Ovary (tissue), 7 donors: ENCODE measurements at regions not wholly inside any gene's neighbourhood (a gene's known extent, or its start where the extent isn't known, plus 50 kb on each side); places are given as distances from the start of the nearest gene placed in this dataset.

Experiments used
- DNase-seq, 5 donors: peaks; one replicate each; pipeline ENCODE4 v3.0.0-alpha.2; 2019 to 2020
- H3K27ac ChIP-seq, 2 donors: fragments of 200-600 bp; one replicate each; pipeline versions ENCODE4 v1.5.1 to v1.8.0; 2019 to 2022
- H3K27me3 ChIP-seq: fragments of 200-600 bp; one replicate; pipeline ENCODE4 v1.8.0; 2022
- H3K36me3 ChIP-seq: fragments of 200-600 bp; sonication (generic); one replicate; pipeline ENCODE4 v1.5.1; 2019
- H3K4me1 ChIP-seq: one replicate; pipeline ENCODE4 v1.8.1; 2013; ENCODE audit warnings: mild to moderate bottlenecking, moderate library complexity; ENCODE audit not compliant: insufficient read depth
- H3K4me3 ChIP-seq: fragments of 200-600 bp; sonication (generic); one replicate; pipeline ENCODE4 v1.5.1; 2017
- H3K9me3 ChIP-seq, 2 donors: fragments of 200-600 bp in 1 of 2; sonication (generic) in 1 of 2; one replicate each; pipeline versions ENCODE4 v1.5.1 to v1.8.1; 2013 to 2019; ENCODE audit warnings: mild to moderate bottlenecking in 1 of 2, moderate library complexity in 1 of 2
- CTCF ChIP-seq, 3 donors: fragments of 450-650 bp in 2 of 3; fragments of 200-600 bp in 1 of 3; IDR thresholded peaks; one replicate each; pipeline versions ENCODE4 v1.5.1 to v1.8.0; 2016 to 2022; ENCODE audit warnings: antibody characterized with exemption in 3 of 3, mild to moderate bottlenecking in 1 of 3
- EP300 ChIP-seq: sonication (generic); formaldehyde crosslinking; IDR thresholded peaks from one replicate; pipeline ENCODE4 v1.6.1; 2017; ENCODE audit warnings: antibody characterized with exemption
- POLR2A ChIP-seq: fragments of 450-650 bp; IDR thresholded peaks from one replicate; pipeline ENCODE4 v1.6.1; 2017; ENCODE audit warnings: antibody characterized with exemption, mild to moderate bottlenecking, moderate library complexity
- WGBS, 3 donors: extraction: QIAGEN DNeasy Blood & Tissue Kit in 1 of 3; methylation state at CpG; one replicate each; pipeline versions ENCODE4 v1.1.5 to v1.1.7; 2013 to 2017; 5-methylcytosine and 5-hydroxymethylcytosine counted together
- intact Hi-C, 4 donors: fragments of 100-400 bp; cut with DNase I; formaldehyde crosslinking; loops; one replicate each; pipeline versions ENCODE4 v1.11.0 to v1.15.1; 2022 to 2023
- donor health status: DM: no; HTN: no; CAD: no; lungs with moderate emphysema.
- donor health status: DM: no; HTN: no; CAD: no.
- donor health status: Bipolar disorder and iron deficiency.
- donor health status: DM: no; HTN: no; CAD: no.
- donor health status: DM: yes; HTN: yes; CAD: no.

GRCh38 chr3:28680050-28680449 lies 331.4 kb upstream of the AZI2 start:
- intact Hi-C loops = no loop called here
- no peak overlapping the region for H3K4me3 ChIP-seq
- no peak for DNase-seq
- no peak overlapping the region for H3K27ac ChIP-seq
- no peaks in the 10 kb centered on the region for H3K36me3 ChIP-seq
- no peaks in the 10 kb centered on the region for H3K27me3 ChIP-seq
- no peaks in the 10 kb centered on the region for H3K9me3 ChIP-seq
- H3K4me1 ChIP-seq = no peaks in the 10 kb centered on the region
- WGBS, 3 donors = 91 to 99% (median 99%) methylated on average over 3 of the region's 3 CpGs
- no peak for TF ChIP-seq POLR2A
- no peak for TF ChIP-seq EP300
- TF ChIP-seq CTCF (IDR thresholded peaks at IDR 0.05) = no peak

- TF ChIP-seq CTCF (IDR thresholded peaks at IDR 0.05) (no peak), EP300 (no peak), POLR2A (no peak)
- intact Hi-C loops = no loop called here
- no peaks in the 10 kb centered on the region for H3K9me3 ChIP-seq
- no peaks in the 10 kb centered on the region for H3K36me3 ChIP-seq
- no peak overlapping the region for H3K4me3 ChIP-seq
- H3K27me3 ChIP-seq = no peaks in the 10 kb centered on the region
- H3K4me1 ChIP-seq = no peaks in the 10 kb centered on the region
- WGBS, 3 donors = 8 to 24% (median 21%) methylated on average over 1 of the region's 1 CpG
- H3K27ac ChIP-seq = no peak overlapping the region
- DNase-seq = no peak
Observed at GRCh38 chr3:28682121-28682520, 333.5 kb upstream of the AZI2 start.

- intact Hi-C loops = no loop called here
- TF ChIP-seq POLR2A (no peak), CTCF (IDR thresholded peaks at IDR 0.05) (no peak), EP300 (no peak)
- Histone ChIP-seq H3K4me1 (no peaks in the 10 kb centered on the region), H3K9me3 (no peaks in the 10 kb centered on the region), H3K4me3 (no peak overlapping the region), H3K36me3 (no peaks in the 10 kb centered on the region), H3K27ac (no peak overlapping the region), H3K27me3 (no peaks in the 10 kb centered on the region)
- DNase-seq = no peak
- 87 to 96% (median 89%) methylated on average over 2 of the region's 2 CpGs for WGBS, 3 donors
Observed at GRCh38 chr3:28690176-28690575, 341.6 kb upstream of the AZI2 start.

- Histone ChIP-seq H3K27me3 (no peaks in the 10 kb centered on the region), H3K4me3 (no peak overlapping the region), H3K4me1 (no peaks in the 10 kb centered on the region), H3K27ac (no peak overlapping the region), H3K36me3 (no peaks in the 10 kb centered on the region), H3K9me3 (no peaks in the 10 kb centered on the region)
- WGBS, 3 donors = 65 to 81% (median 79%) methylated on average over 2 of the region's 2 CpGs
- TF ChIP-seq EP300 (no peak), CTCF (IDR thresholded peaks at IDR 0.05) (no peak), POLR2A (no peak)
- DNase-seq = no peak
- intact Hi-C loops = no loop called here
Observed at GRCh38 chr3:28698706-28699105, 350.1 kb upstream of the AZI2 start.

- H3K4me1 ChIP-seq = no peaks in the 10 kb centered on the region
- WGBS, 3 donors = 88 to 90% (median 89%) methylated on average over 2 of the region's 2 CpGs
- no peak overlapping the region for H3K27ac ChIP-seq
- no peaks in the 10 kb centered on the region for H3K27me3 ChIP-seq
- TF ChIP-seq EP300 (no peak), CTCF (IDR thresholded peaks at IDR 0.05) (no peak), POLR2A (no peak)
- no peak overlapping the region for H3K4me3 ChIP-seq
- intact Hi-C loops = no loop called here
- H3K9me3 ChIP-seq = no peaks in the 10 kb centered on the region
- H3K36me3 ChIP-seq = no peaks in the 10 kb centered on the region
- DNase-seq = no peak
Observed at GRCh38 chr3:28699283-28699682, 350.7 kb upstream of the AZI2 start.
